IMR-90 (cell line): ENCODE measurements at regions not wholly inside any gene's neighbourhood (a gene's known extent, or its start where the extent isn't known, plus 50 kb on each side); places are given as distances from the start of the nearest gene placed in this dataset.

Source experiments
- ATAC-seq: fragments of 200-7000 bp; cut with Tn5 transposase; 2 replicates; pipeline ENCODE4 v1.9.1; 2020; ENCODE audit warnings: low read depth, mild to moderate bottlenecking, moderate library complexity
- BruUV-seq: library from RNA; stranded (reverse); fragments of 400-500 nt; replicated peaks from 2 replicates; lab custom pipeline; 2021; lab: Mats Ljungman, UMichigan
- CTCF ChIA-PET: fragments of 300-600 bp; formaldehyde crosslinking; extraction: SDS; loops from one replicate; lab custom pipeline; 2021; ENCODE audit warnings: antibody characterized with exemption; lab: Yijun Ruan, JAX
- POLR2A ChIA-PET: fragments of 300-600 bp; sonication (Branson Sonifier 250); formaldehyde crosslinking; loops from one replicate; lab custom pipeline; 2022; ENCODE audit warnings: antibody characterized with exemption; ENCODE audit not compliant: unreplicated experiment; lab: Charles Lee
- DNase-seq: peaks from one replicate; pipeline ENCODE4 v3.0.0; 2013
- H2AFZ ChIP-seq: replicated peaks from 2 replicates; pipeline ENCODE3; 2013; ENCODE audit warnings: low read length, mild to moderate bottlenecking; ENCODE audit not compliant: poor library complexity
- H2AK5ac ChIP-seq: 2 replicates; pipeline ENCODE4 v1.6.1; 2013; ENCODE audit warnings: low read depth, low read length, inconsistent platforms
- H2AK9ac ChIP-seq: replicated peaks from 2 replicates; pipeline ENCODE3; 2013; ENCODE audit warnings: mild to moderate bottlenecking, low read depth, low read length, moderate library complexity; ENCODE audit not compliant: poor library complexity
- H2BK120ac ChIP-seq: 2 replicates; pipeline ENCODE4 v1.6.1; 2013; ENCODE audit warnings: low read depth, low read length, inconsistent platforms
- H2BK15ac ChIP-seq: 3 replicates; pipeline ENCODE4 v1.6.1; 2013; ENCODE audit warnings: low read depth, low read length, inconsistent platforms
- H2BK20ac ChIP-seq: 2 replicates; pipeline ENCODE4 v1.6.1; 2013; ENCODE audit warnings: low read depth, mild to moderate bottlenecking, inconsistent platforms, low read length, moderate library complexity
- H2BK5ac ChIP-seq: 2 replicates; pipeline ENCODE4 v1.6.1; 2013; ENCODE audit warnings: mild to moderate bottlenecking, low read depth, low read length, inconsistent platforms; ENCODE audit not compliant: poor library complexity, severe bottlenecking
- H3K14ac ChIP-seq: replicated peaks from 2 replicates; pipeline ENCODE4 v1.6.1; 2013; ENCODE audit warnings: low read depth, low read length, inconsistent platforms
- H3K18ac ChIP-seq: 2 replicates; pipeline ENCODE4 v1.6.1; 2013; ENCODE audit warnings: low read depth, low read length, control low read depth
- H3K23ac ChIP-seq: 2 replicates; pipeline ENCODE4 v1.6.1; 2013; ENCODE audit warnings: low read depth, low read length, inconsistent platforms
- H3K27ac ChIP-seq: 2 replicates; pipeline ENCODE4 v1.5.1; 2013; ENCODE audit warnings: mild to moderate bottlenecking, control low read depth, low read length; ENCODE audit not compliant: insufficient read depth
- H3K27me3 ChIP-seq: 2 replicates; pipeline ENCODE4 v1.6.1; 2013; ENCODE audit warnings: low read length; ENCODE audit not compliant: control insufficient read depth, insufficient read depth
- H3K36me3 ChIP-seq: 2 replicates; pipeline ENCODE4 v1.6.1; 2013; ENCODE audit warnings: low read length, mixed read lengths; ENCODE audit not compliant: control insufficient read depth, insufficient read depth
- H3K4ac ChIP-seq: 2 replicates; pipeline ENCODE4 v1.6.1; 2013; ENCODE audit warnings: low read depth, low read length, inconsistent platforms
- H3K4me1 ChIP-seq: 2 replicates; pipeline ENCODE4 v1.6.1; 2013; ENCODE audit warnings: low read length, mixed read lengths; ENCODE audit not compliant: control insufficient read depth, insufficient read depth
- H3K4me2 ChIP-seq: 2 replicates; pipeline ENCODE4 v1.6.1; 2013; ENCODE audit warnings: low read depth, mild to moderate bottlenecking, control low read depth, low read length, moderate library complexity
- H3K4me3 ChIP-seq: 2 replicates; pipeline ENCODE4 v1.5.1; 2013; ENCODE audit warnings: low read depth, mild to moderate bottlenecking, control low read depth, low read length, moderate library complexity; ENCODE audit not compliant: insufficient read depth
- H3K56ac ChIP-seq: 2 replicates; pipeline ENCODE4 v1.6.1; 2013; ENCODE audit warnings: low read length, inconsistent platforms; ENCODE audit not compliant: insufficient read depth; ENCODE audit errors: extremely low read depth
- H3K79me1 ChIP-seq, 2 experiments: 2 replicates each; pipeline ENCODE4 v1.6.1; 2013; ENCODE audit warnings: low read length in 2 of 2, inconsistent platforms in 1 of 2, low read depth in 1 of 2
- H3K9ac ChIP-seq: 2 replicates; pipeline ENCODE4 v1.6.1; 2013; ENCODE audit warnings: low read depth, low read length, control low read depth
- H3K9me1 ChIP-seq: 2 replicates; pipeline ENCODE4 v1.6.1; 2013; ENCODE audit warnings: low read length, inconsistent platforms; ENCODE audit not compliant: insufficient read depth
- H3K9me3 ChIP-seq: 2 replicates; pipeline ENCODE4 v1.6.1; 2013; ENCODE audit warnings: low read length; ENCODE audit not compliant: control insufficient read depth, insufficient read depth
- H4K20me1 ChIP-seq: 2 replicates; pipeline ENCODE4 v1.6.1; 2013; ENCODE audit warnings: low read length, inconsistent platforms; ENCODE audit not compliant: insufficient read depth
- H4K5ac ChIP-seq: 2 replicates; pipeline ENCODE4 v1.6.1; 2013; ENCODE audit warnings: mild to moderate bottlenecking, low read depth, low read length, control low read depth
- H4K8ac ChIP-seq, 2 experiments: 2 replicates each; pipeline ENCODE4 v1.6.1; 2013; ENCODE audit warnings: low read depth in 2 of 2, low read length in 2 of 2, control low read depth in 1 of 2, inconsistent platforms in 1 of 2
- H4K91ac ChIP-seq: 2 replicates; pipeline ENCODE4 v1.6.1; 2013; ENCODE audit warnings: low read depth, low read length, inconsistent platforms; ENCODE audit not compliant: insufficient read depth
- BHLHE40 ChIP-seq: fragments of 150-350 bp; IDR thresholded peaks from 2 replicates; pipeline ENCODE4 v1.6.1; 2016; ENCODE audit warnings: mild to moderate bottlenecking, low read depth, low read length
- CEBPB ChIP-seq: IDR thresholded peaks from 2 replicates; pipeline ENCODE4 v1.6.1; 2012; ENCODE audit warnings: low read depth, low read length, improper control_type of control experiment
- CHD1 ChIP-seq: IDR thresholded peaks from 2 replicates; pipeline ENCODE4 v1.6.1; 2012; ENCODE audit warnings: low read depth, low read length, improper control_type of control experiment
- CTCF ChIP-seq: conservative IDR thresholded peaks from 2 replicates; pipeline ENCODE4 v1.5.1; 2012; ENCODE audit warnings: mild to moderate bottlenecking, low read depth, low read length, improper control_type of control experiment
- ELK1 ChIP-seq: fragments of 150-350 bp; IDR thresholded peaks from 2 replicates; pipeline ENCODE4 v1.6.1; 2016; ENCODE audit warnings: low read depth, mild to moderate bottlenecking, low read length, moderate library complexity, borderline replicate concordance
- FOS ChIP-seq: fragments of 150-350 bp; IDR thresholded peaks from 2 replicates; pipeline ENCODE4 v1.6.1; 2016; ENCODE audit warnings: low read depth, low read length
- MAFK ChIP-seq: IDR thresholded peaks from 2 replicates; pipeline ENCODE4 v1.6.1; 2012; ENCODE audit warnings: low read depth, low read length, improper control_type of control experiment
- MAZ ChIP-seq: IDR thresholded peaks from 2 replicates; pipeline ENCODE4 v1.6.1; 2012; ENCODE audit warnings: low read depth, mild to moderate bottlenecking, low read length, improper control_type of control experiment, moderate library complexity, borderline replicate concordance
- MXI1 ChIP-seq: IDR thresholded peaks from 2 replicates; pipeline ENCODE4 v1.6.1; 2012; ENCODE audit warnings: low read depth, mild to moderate bottlenecking, low read length, moderate library complexity, borderline replicate concordance
- NFE2L2 ChIP-seq: fragments of 150-350 bp; IDR thresholded peaks from 2 replicates; pipeline ENCODE4 v1.6.1; 2016; ENCODE audit warnings: low read depth, mild to moderate bottlenecking, low read length
- POLR2A ChIP-seq: IDR thresholded peaks from 2 replicates; pipeline ENCODE4 v1.6.1; 2012; ENCODE audit warnings: mild to moderate bottlenecking, low read depth, low read length
- RAD21 ChIP-seq: IDR thresholded peaks from 2 replicates; pipeline ENCODE4 v1.6.1; 2012; ENCODE audit warnings: low read length, improper control_type of control experiment
- RCOR1 ChIP-seq: IDR thresholded peaks from 2 replicates; pipeline ENCODE4 v1.6.1; 2012; ENCODE audit warnings: mild to moderate bottlenecking, low read length, improper control_type of control experiment; ENCODE audit not compliant: insufficient replicate concordance
- RFX5 ChIP-seq: IDR thresholded peaks from 2 replicates; pipeline ENCODE4 v1.8.0; 2012; ENCODE audit warnings: low read depth, mild to moderate bottlenecking, low read length, moderate library complexity
- SMC3 ChIP-seq: fragments of 150-350 bp; IDR thresholded peaks from 2 replicates; pipeline ENCODE4 v1.6.1; 2016; ENCODE audit warnings: low read depth, mild to moderate bottlenecking, antibody characterized with exemption, low read length, moderate library complexity
- USF2 ChIP-seq: fragments of 150-350 bp; IDR thresholded peaks from 2 replicates; pipeline ENCODE4 v1.6.1; 2017; ENCODE audit warnings: mild to moderate bottlenecking, antibody characterized with exemption, low read length, low read depth
- WGBS, 2 experiments: methylation state at CpG; one replicate each; pipeline versions ENCODE4 v1.1.5 to v1.1.7; 2013; ENCODE audit warnings: missing lambda C conversion rate in 2 of 2; ENCODE audit not compliant: insufficient read length in 1 of 2; ENCODE audit errors: extremely low coverage in 2 of 2; 5-methylcytosine and 5-hydroxymethylcytosine counted together
- dilution Hi-C: fragments of 300-500 bp; cut with HindIII; formaldehyde crosslinking; loops from one replicate; pipeline ENCODE4 v1.14.3; 2018; ENCODE audit warnings: low sequenced_read_pairs; ENCODE audit not compliant: unreplicated experiment
- in situ Hi-C: fragments of 300-500 bp; cut with MboI; formaldehyde crosslinking; loops from 3 replicates; pipeline ENCODE4 v1.14.3; 2019; ENCODE audit warnings: low sequenced_read_pairs, inconsistent platforms, mixed read lengths
- intact Hi-C: fragments of 100-400 bp; cut with micrococcal nuclease; formaldehyde crosslinking; loops from 2 replicates; pipeline ENCODE4 v1.10.0; 2022

GRCh38 chr20:39825524-39825923 lies 863.4 kb downstream of the DHX35 start:
- Histone ChIP-seq H3K27me3 (peaks cover 19% of the 10 kb centered on the region), H3K18ac (no peak overlapping the region), H3K36me3 (no peaks in the 10 kb centered on the region), H3K56ac (no peak overlapping the region), H3K4me1 (peaks cover 2% of the 10 kb centered on the region; the same call in 1 of the 2 replicates), H3K9me1 (no peaks in the 10 kb centered on the region), H3K4ac (no peak overlapping the region), H2BK20ac (no peak overlapping the region), H4K91ac (no peak overlapping the region), H3K27ac (no peak overlapping the region), H3K9ac (no peak overlapping the region), H3K23ac (no peak overlapping the region), H2BK15ac (no peak overlapping the region), H3K14ac (no peak overlapping the region), H4K5ac (no peak overlapping the region), H2AFZ (no peak overlapping the region), H2BK5ac (no peak overlapping the region), H3K4me3 (no peak overlapping the region), H3K4me2 (no peak overlapping the region), H2AK5ac (no peak overlapping the region), H2AK9ac (no peak overlapping the region), H4K20me1 (no peaks in the 10 kb centered on the region), H2BK120ac (no peak overlapping the region), H3K79me1 (no peaks in the 10 kb centered on the region), H3K9me3 (no peaks in the 10 kb centered on the region), H4K8ac (no peak overlapping the region)
- no peak for ATAC-seq
- dilution Hi-C loops (no loop called here), intact Hi-C loops (no loop called here), in situ Hi-C loops (no loop called here)
- no TSS peak for BruUV-seq
- ChIA-PET CTCF (interaction anchor here (1.9 kb wide), 1 partner anchor 48 kb away, joined by 9 read pairs; no protein-coding TSS in a partner anchor), POLR2A (no interaction called here)
- DNase-seq: no peak
- WGBS, 2 experiments: no CpG with 5 or more reads among the region's 3 CpGs
- TF ChIP-seq CEBPB (no peak), POLR2A (no peak), MXI1 (no peak), RFX5 (no peak), SMC3 (no peak), RAD21 (no peak), ELK1 (no peak), NFE2L2 (no peak), FOS (no peak), CTCF (no peak), MAZ (no peak), USF2 (no peak), MAFK (no peak), BHLHE40 (no peak), RCOR1 (no peak), CHD1 (no peak)
